ENCODE measurements at regions not wholly inside any gene's neighbourhood (a gene's known extent, or its start where the extent isn't known, plus 50 kb on each side); places are given as distances from the start of the nearest gene placed in this dataset.
"Not testable (repeated sequence)": the region's sequence is repeated elsewhere in the genome, so short reads cannot be mapped to it uniquely, and the experiment has no call there.

- DNase-seq = not testable (repeated sequence)
These were observed 639.9 kb upstream of the DPP6 start for GRCh38 chr7:153412114-153412823.

GRCh38 chr7:153412824-153413198 is 639.4 kb upstream of the DPP6 start:
- not testable (repeated sequence) for DNase-seq

- DNase-seq = no peak
These were observed 639.0 kb upstream of the DPP6 start for GRCh38 chr7:153413199-153413539.

- DNase-seq = no peak
These were observed 638.5 kb upstream of the DPP6 start for GRCh38 chr7:153413540-153414287.

GRCh38 chr7:153414288-153414629 is 637.9 kb upstream of the DPP6 start:
- no peak for DNase-seq

GRCh38 chr7:153415632-153416031 is 636.6 kb upstream of the DPP6 start:
- no peak for DNase-seq

- no peak for DNase-seq
These were observed 629.6 kb upstream of the DPP6 start for GRCh38 chr7:153422291-153423209.

- DNase-seq = no peak
These were observed 629.0 kb upstream of the DPP6 start for GRCh38 chr7:153423210-153423590.

- no peak for DNase-seq
These were observed 621.3 kb upstream of the DPP6 start for GRCh38 chr7:153430931-153431330.

- DNase-seq = no peak
These were observed 620.1 kb upstream of the DPP6 start for GRCh38 chr7:153432063-153432462.

- peak; percentile 2 for DNase-seq
These were observed 619.0 kb upstream of the DPP6 start for GRCh38 chr7:153433223-153433622.

GRCh38 chr7:153440715-153441114 is 611.5 kb upstream of the DPP6 start:
- DNase-seq = no peak

- no peak for DNase-seq
These were observed 609.0 kb upstream of the DPP6 start for GRCh38 chr7:153443032-153443701.

GRCh38 chr7:153444641-153445040 is 607.6 kb upstream of the DPP6 start:
- DNase-seq = no peak

- DNase-seq = no peak
These were observed 606.6 kb upstream of the DPP6 start for GRCh38 chr7:153445641-153446040.

GRCh38 chr7:153446490-153446889 is 605.7 kb upstream of the DPP6 start:
- no peak for DNase-seq

- no peak for DNase-seq
These were observed 605.2 kb upstream of the DPP6 start for GRCh38 chr7:153447011-153447410.

- DNase-seq = no peak
These were observed 599.5 kb upstream of the DPP6 start for GRCh38 chr7:153452661-153453060.

GRCh38 chr7:153454306-153454705 is 597.9 kb upstream of the DPP6 start:
- no peak for DNase-seq

- no peak for DNase-seq
These were observed 594.5 kb upstream of the DPP6 start for GRCh38 chr7:153457746-153458145.

- DNase-seq = no peak
These were observed 582.1 kb upstream of the DPP6 start for GRCh38 chr7:153470004-153470671.

GRCh38 chr7:153472516-153472915 is 579.7 kb upstream of the DPP6 start:
- no peak for DNase-seq

- DNase-seq = no peak
These were observed 579.0 kb upstream of the DPP6 start for GRCh38 chr7:153473185-153473584.
